ENCODE measurements at regions not wholly inside any gene's neighbourhood (a gene's known extent, or its start where the extent isn't known, plus 50 kb on each side); places are given as distances from the start of the nearest gene placed in this dataset.

GRCh38 chr9:78493166-78493742 is 196.3 kb downstream of the PSAT1 start:
- DNase-seq (ENCODE audit: low read depth, low spot score), result no peak

- DNase-seq (ENCODE audit: low read depth, low spot score), result no peak
Measured at GRCh38 chr9:78502566-78502965, 205.6 kb downstream of the PSAT1 start.

- DNase-seq (ENCODE audit: low read depth, low spot score), result no peak
Measured at GRCh38 chr9:78505546-78505945, 208.6 kb downstream of the PSAT1 start.

- DNase-seq (ENCODE audit: low read depth, low spot score), result no peak
Measured at GRCh38 chr9:78507037-78507436, 210.1 kb downstream of the PSAT1 start.

- DNase-seq (ENCODE audit: low read depth, low spot score), result no peak
Measured at GRCh38 chr9:78510035-78510434, 213.1 kb downstream of the PSAT1 start.

GRCh38 chr9:78515108-78515507 is 218.2 kb downstream of the PSAT1 start:
- DNase-seq (ENCODE audit: low read depth, low spot score), result no peak

- no peak for DNase-seq (ENCODE audit: low read depth, low spot score)
Measured at GRCh38 chr9:78519786-78520185, 222.9 kb downstream of the PSAT1 start.

- DNase-seq (ENCODE audit: low read depth, low spot score), result no peak
Measured at GRCh38 chr9:78521680-78522079, 224.8 kb downstream of the PSAT1 start.

- DNase-seq (ENCODE audit: low read depth, low spot score), result no peak
Measured at GRCh38 chr9:78525986-78526560, 229.1 kb downstream of the PSAT1 start.

- no peak for DNase-seq (ENCODE audit: low read depth, low spot score)
Measured at GRCh38 chr9:78533500-78533899, 236.6 kb downstream of the PSAT1 start.

GRCh38 chr9:78539188-78539587 is 242.3 kb downstream of the PSAT1 start:
- DNase-seq (ENCODE audit: low read depth, low spot score), result no peak

- DNase-seq (ENCODE audit: low read depth, low spot score), result no peak
Measured at GRCh38 chr9:78539904-78540303, 243.0 kb downstream of the PSAT1 start.

- no peak for DNase-seq (ENCODE audit: low read depth, low spot score)
Measured at GRCh38 chr9:78541868-78542443, 245.0 kb downstream of the PSAT1 start.

GRCh38 chr9:78542491-78543181 is 245.7 kb downstream of the PSAT1 start:
- no peak for DNase-seq (ENCODE audit: low read depth, low spot score)

- no peak for DNase-seq (ENCODE audit: low read depth, low spot score)
Measured at GRCh38 chr9:78543353-78543752, 246.4 kb downstream of the PSAT1 start.

GRCh38 chr9:78544230-78544629 is 247.3 kb downstream of the PSAT1 start:
- no peak for DNase-seq (ENCODE audit: low read depth, low spot score)

GRCh38 chr9:78547831-78548230 is 250.9 kb downstream of the PSAT1 start:
- DNase-seq (ENCODE audit: low read depth, low spot score), result no peak

- DNase-seq (ENCODE audit: low read depth, low spot score), result no peak
Measured at GRCh38 chr9:78548670-78549069, 251.7 kb downstream of the PSAT1 start.

GRCh38 chr9:78549711-78550110 is 252.8 kb downstream of the PSAT1 start:
- no peak for DNase-seq (ENCODE audit: low read depth, low spot score)

- DNase-seq (ENCODE audit: low read depth, low spot score), result no peak
Measured at GRCh38 chr9:78552802-78553201, 255.9 kb downstream of the PSAT1 start.

- DNase-seq (ENCODE audit: low read depth, low spot score), result no peak
Measured at GRCh38 chr9:78557540-78557939, 260.6 kb downstream of the PSAT1 start.

GRCh38 chr9:78559449-78559885 is 262.5 kb downstream of the PSAT1 start:
- DNase-seq (ENCODE audit: low read depth, low spot score), result no peak

- DNase-seq (ENCODE audit: low read depth, low spot score), result no peak
Measured at GRCh38 chr9:78562021-78562420, 265.1 kb downstream of the PSAT1 start.

All from activated naive CD8-positive, alpha-beta T cell treated with anti-CD3 and anti-CD28 coated beads, Interleukin-2, amount 50 U/mL, for 16 hours (primary cell).